ENCODE measurements at regions not wholly inside any gene's neighbourhood (a gene's known extent, or its start where the extent isn't known, plus 50 kb on each side); places are given as distances from the start of the nearest gene placed in this dataset.

DNA sequence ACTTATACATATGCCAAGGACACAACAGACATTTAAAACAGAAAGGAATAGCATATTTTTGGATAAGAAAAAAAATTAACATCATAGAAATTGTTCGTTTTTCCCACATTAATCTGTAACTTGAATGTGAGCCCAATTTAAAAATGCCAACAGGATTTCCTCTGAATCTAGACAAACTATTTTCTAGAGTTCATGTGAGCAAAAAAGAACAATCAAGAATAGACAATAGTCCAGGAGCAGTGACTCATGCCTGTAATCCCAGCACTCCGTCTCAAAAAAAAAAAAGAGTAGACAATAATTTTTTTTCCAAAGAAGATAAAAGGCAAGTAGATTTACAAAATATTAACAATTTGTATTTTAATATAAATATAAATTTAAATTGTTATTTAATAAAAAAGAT, 73.7 kb upstream of the DUSP21 start:
- DNase-seq (ENCODE audit: low spot score), result no peak
- ChIA-PET CTCF (ENCODE audit: low intra/inter-chr PET ratio, low total read pairs) (no interaction called here), POLR2A (no interaction called here)
- Histone ChIP-seq H3K4me2 (ENCODE audit: low read depth, low read length) (no peak overlapping the region), H3K9ac (ENCODE audit: insufficient read depth, low read depth, low read length) (no peak overlapping the region), H3K27me3 (ENCODE audit: control insufficient read depth in 1 of 2, insufficient read depth in 2 of 2, low read length in 2 of 2) (no peaks in the 10 kb centered on the region), H3K27ac (ENCODE audit: extremely low read length, insufficient read depth, low read length) (no peak overlapping the region), H2AFZ (ENCODE audit: low read length) (no peak overlapping the region), H3K4me1 (ENCODE audit: insufficient read depth, low read length) (no peaks in the 10 kb centered on the region), H3K79me2 (ENCODE audit: insufficient read depth, low read length) (no peaks in the 10 kb centered on the region), H4K20me1 (ENCODE audit: insufficient read depth, low read length) (no peaks in the 10 kb centered on the region), H3K9me3 (ENCODE audit: low read length) (no peaks in the 10 kb centered on the region), H3K4me3 (replicated peaks in 1 of 3; ENCODE audit: insufficient read depth in 1 of 3, low read depth in 2 of 3, low read length in 3 of 3) (no peak overlapping the region), H3K36me3 (replicated peaks in 1 of 2; ENCODE audit: control insufficient read depth in 1 of 2, insufficient read depth in 2 of 2, low read length in 2 of 2) (no peaks in the 10 kb centered on the region)
- intact Hi-C loops (cut with micrococcal nuclease; ENCODE audit: unreplicated experiment), result no loop called here
- no peak for FAIRE-seq
- no peak for TF ChIP-seq KDM2A (CRISPR knock-in tag; IDR thresholded peaks at IDR 0.05; ENCODE audit: borderline replicate concordance, low read depth)
- TF ChIP-seq CHCHD3 (CRISPR knock-in tag; IDR thresholded peaks at IDR 0.05), result no peak
- no peak for TF ChIP-seq U2AF1 (optimal IDR thresholded peaks at IDR 0.05; ENCODE audit: low read depth, low read length)
- no peak for TF ChIP-seq ZNF674 (CRISPR knock-in tag; IDR thresholded peaks at IDR 0.05; ENCODE audit: low read depth)
- no peak for TF ChIP-seq KAT2B (IDR thresholded peaks at IDR 0.05; ENCODE audit: borderline replicate concordance, low read depth, low read length)
- no peak for TF ChIP-seq CEBPB (IDR thresholded peaks at IDR 0.05; ENCODE audit: borderline replicate concordance, low read depth, low read length)
- TF ChIP-seq, protein P1, sequence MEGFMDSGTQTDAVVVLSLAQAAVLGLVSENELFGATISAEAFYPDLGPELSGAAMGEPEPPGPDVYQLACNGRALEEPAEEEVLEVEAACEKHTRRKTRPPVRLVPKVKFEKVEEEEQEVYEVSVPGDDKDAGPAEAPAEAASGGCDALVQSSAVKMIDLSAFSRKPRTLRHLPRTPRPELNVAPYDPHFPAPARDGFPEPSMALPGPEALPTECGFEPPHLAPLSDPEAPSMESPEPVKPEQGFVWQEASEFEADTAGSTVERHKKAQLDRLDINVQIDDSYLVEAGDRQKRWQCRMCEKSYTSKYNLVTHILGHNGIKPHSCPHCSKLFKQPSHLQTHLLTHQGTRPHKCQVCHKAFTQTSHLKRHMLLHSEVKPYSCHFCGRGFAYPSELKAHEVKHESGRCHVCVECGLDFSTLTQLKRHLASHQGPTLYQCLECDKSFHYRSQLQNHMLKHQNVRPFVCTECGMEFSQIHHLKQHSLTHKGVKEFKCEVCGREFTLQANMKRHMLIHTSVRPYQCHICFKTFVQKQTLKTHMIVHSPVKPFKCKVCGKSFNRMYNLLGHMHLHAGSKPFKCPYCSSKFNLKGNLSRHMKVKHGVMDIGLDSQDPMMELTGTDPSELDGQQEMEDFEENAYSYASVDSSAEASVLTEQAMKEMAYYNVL (CRISPR knock-in tag; IDR thresholded peaks at IDR 0.05; ENCODE audit: borderline replicate concordance), result no peak
- TF ChIP-seq ATM (IDR thresholded peaks at IDR 0.05; ENCODE audit: borderline replicate concordance), result no peak
- no peak for ATAC-seq
- BruUV-seq (replicated peaks), result no TSS peak
- in situ Hi-C loops (cut with HindIII; ENCODE audit: extremely low pct_ligation_motif_present, low pct_unique_long_range_greater_than_20kb), result no loop called here
- 14% methylated on average over 2 of the region's 2 CpGs for WGBS (ENCODE audit: low lambda C conversion rate)

DNA sequence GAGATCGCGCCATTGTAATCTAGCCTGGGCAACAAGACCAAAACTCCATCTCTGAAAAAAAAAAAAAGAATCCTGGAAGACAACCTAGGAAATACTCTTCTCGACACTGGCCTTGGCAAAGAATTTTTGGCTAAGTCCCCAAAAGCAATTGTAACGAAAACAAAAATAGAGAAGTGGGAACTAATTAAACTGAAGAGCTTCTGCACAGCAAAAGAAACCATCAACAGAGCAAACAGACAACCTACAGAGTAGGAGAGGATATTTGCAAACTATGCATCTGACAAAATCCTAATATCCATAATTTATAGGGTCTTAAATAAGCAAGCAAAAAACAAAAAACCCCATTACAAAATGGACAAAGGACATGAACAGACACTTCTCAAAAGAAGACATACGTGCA, 76.5 kb upstream of the DUSP21 start:
- no peak for DNase-seq (ENCODE audit: low spot score)
- no peak overlapping the region for H3K4me3 ChIP-seq (replicated peaks in 1 of 3; ENCODE audit: insufficient read depth in 1 of 3, low read depth in 2 of 3, low read length in 3 of 3)
- H3K27ac ChIP-seq (ENCODE audit: extremely low read length, insufficient read depth, low read length), result no peak overlapping the region
- H3K79me2 ChIP-seq (ENCODE audit: insufficient read depth, low read length), result no peaks in the 10 kb centered on the region
- WGBS (ENCODE audit: low lambda C conversion rate), result 74% methylated on average over 5 of the region's 5 CpGs
- BruUV-seq (replicated peaks), result no TSS peak
- ATAC-seq, result no peak
- H3K36me3 ChIP-seq (replicated peaks in 1 of 2; ENCODE audit: control insufficient read depth in 1 of 2, insufficient read depth in 2 of 2, low read length in 2 of 2), result no peaks in the 10 kb centered on the region
- in situ Hi-C loops (cut with HindIII; ENCODE audit: extremely low pct_ligation_motif_present, low pct_unique_long_range_greater_than_20kb) (no loop called here), intact Hi-C loops (cut with micrococcal nuclease; ENCODE audit: unreplicated experiment) (no loop called here)
- H3K9ac ChIP-seq (ENCODE audit: insufficient read depth, low read depth, low read length), result no peak overlapping the region
- no peak overlapping the region for H3K4me2 ChIP-seq (ENCODE audit: low read depth, low read length)
- no peaks in the 10 kb centered on the region for H3K9me3 ChIP-seq (ENCODE audit: low read length)
- H3K27me3 ChIP-seq (ENCODE audit: control insufficient read depth in 1 of 2, insufficient read depth in 2 of 2, low read length in 2 of 2), result no peaks in the 10 kb centered on the region
- no peak for FAIRE-seq
- CTCF ChIA-PET (ENCODE audit: low intra/inter-chr PET ratio, low total read pairs), result no interaction called here
- no peaks in the 10 kb centered on the region for H3K4me1 ChIP-seq (ENCODE audit: insufficient read depth, low read length)
- no peak overlapping the region for H2AFZ ChIP-seq (ENCODE audit: low read length)
- POLR2A ChIA-PET, result no interaction called here
- H4K20me1 ChIP-seq (ENCODE audit: insufficient read depth, low read length), result no peaks in the 10 kb centered on the region
- TF ChIP-seq CENPX (CRISPR knock-in tag; IDR thresholded peaks at IDR 0.05) (no peak), ZNF3 (CRISPR knock-in tag; IDR thresholded peaks at IDR 0.05) (no peak), ZNF33A (CRISPR knock-in tag; IDR thresholded peaks at IDR 0.05; ENCODE audit: borderline replicate concordance) (no peak), ZNF589 (CRISPR knock-in tag; conservative IDR thresholded peaks at IDR 0.05) (no peak), ZNF556 (CRISPR knock-in tag; IDR thresholded peaks at IDR 0.05; ENCODE audit: borderline replicate concordance) (no peak), SRY (CRISPR knock-in tag; IDR thresholded peaks at IDR 0.05) (no peak), STAG1 (CRISPR knock-in tag; IDR thresholded peaks at IDR 0.05) (no peak), HOMEZ (CRISPR knock-in tag; IDR thresholded peaks at IDR 0.05; ENCODE audit: low read depth) (no peak)

Data from HepG2 (cell line).